Endothelial cell of umbilical vein (primary cell): ENCODE measurements at regions not wholly inside any gene's neighbourhood (a gene's known extent, or its start where the extent isn't known, plus 50 kb on each side); places are given as distances from the start of the nearest gene placed in this dataset.

ENCODE experiments used
- BruUV-seq: library from RNA; stranded (reverse); fragments of 400-500 nt; replicated peaks from 2 replicates; lab custom pipeline; 2021; lab: Mats Ljungman, UMichigan
- CTCF ChIA-PET: fragments of 300-600, 350-600 bp; sonication (Branson Sonifier 250); formaldehyde crosslinking; loops from one replicate; lab custom pipeline; 2021; ENCODE audit warnings: antibody characterized with exemption, inconsistent platforms; lab: Charles Lee
- POLR2A ChIA-PET: fragments of 300-600, 350-600 bp; sonication (Branson Sonifier 250); formaldehyde crosslinking; loops from one replicate; lab custom pipeline; 2021; ENCODE audit warnings: antibody characterized with exemption, inconsistent platforms; lab: Charles Lee
- DNase-seq: peaks from one replicate; pipeline ENCODE4 v3.0.0-alpha.2; 2011; ENCODE audit warnings: low read depth, low spot score
- FAIRE-seq: peaks from 2 replicates; lab custom pipeline; 2011; peaks lifted over from hg19 to GRCh38; lab: Jason Lieb, UNC
- H2AFZ ChIP-seq: 2 replicates; pipeline ENCODE4 v1.6.0; 2012; ENCODE audit warnings: low read depth, low read length, control low read depth, inconsistent platforms
- H3K27ac ChIP-seq: 2 replicates; pipeline ENCODE4 v1.5.1; 2011; ENCODE audit warnings: low read depth, mild to moderate bottlenecking, control low read depth, low read length, moderate library complexity; ENCODE audit not compliant: insufficient read depth
- H3K27me3 ChIP-seq, 2 experiments: 2 replicates each; pipeline versions ENCODE4 v1.6.0 to v1.6.1; 2011; ENCODE audit warnings: low read length in 2 of 2, mixed read lengths in 1 of 2; ENCODE audit not compliant: control insufficient read depth in 2 of 2, insufficient read depth in 2 of 2
- H3K36me3 ChIP-seq, 2 experiments: 2 replicates in 1 of 2; 3 replicates in 1 of 2; pipeline ENCODE4 v1.5.1; 2011; ENCODE audit warnings: low read length in 2 of 2, mild to moderate bottlenecking in 1 of 2, moderate library complexity in 1 of 2; ENCODE audit not compliant: control insufficient read depth in 2 of 2, insufficient read depth in 2 of 2; ENCODE audit errors: extremely low read depth in 1 of 2
- H3K4me1 ChIP-seq: 3 replicates; pipeline ENCODE4 v1.5.1; 2011; ENCODE audit warnings: mild to moderate bottlenecking, low read length; ENCODE audit not compliant: control insufficient read depth, insufficient read depth; ENCODE audit errors: extremely low read depth
- H3K4me2 ChIP-seq: 2 replicates; pipeline ENCODE4 v1.6.1; 2011; ENCODE audit warnings: low read length, control low read depth, mixed read lengths; ENCODE audit not compliant: insufficient read depth
- H3K4me3 ChIP-seq, 3 experiments: fragments of 200-600 bp in 1 of 3; sonication (generic), shearing (Covaris generic) in 1 of 3; replicated peaks in 1 of 3; 2 replicates each; pipeline ENCODE4 v1.5.1; 2011 to 2016; ENCODE audit warnings: control low read depth in 3 of 3, low read length in 3 of 3, mild to moderate bottlenecking in 2 of 3, inconsistent platforms in 1 of 3, low read depth in 1 of 3, moderate library complexity in 1 of 3; ENCODE audit not compliant: insufficient read depth in 1 of 3
- H3K79me2 ChIP-seq: 2 replicates; pipeline ENCODE4 v1.6.0; 2012; ENCODE audit warnings: low read length, inconsistent platforms; ENCODE audit not compliant: control insufficient read depth, insufficient read depth
- H3K9ac ChIP-seq: replicated peaks from 2 replicates; pipeline ENCODE3; 2011; ENCODE audit warnings: low read length, control low read depth; ENCODE audit not compliant: insufficient read depth; ENCODE audit errors: extremely low read depth
- H3K9me1 ChIP-seq: replicated peaks from 3 replicates; pipeline ENCODE4 v1.6.0; 2011; ENCODE audit warnings: mild to moderate bottlenecking, low read length; ENCODE audit not compliant: control insufficient read depth, insufficient read depth; ENCODE audit errors: extremely low read depth
- H3K9me3 ChIP-seq: replicated peaks from 2 replicates; pipeline ENCODE4 v1.5.1; 2012; ENCODE audit warnings: low read length, inconsistent platforms; ENCODE audit not compliant: control insufficient read depth, insufficient read depth
- H4K20me1 ChIP-seq: replicated peaks from 2 replicates; pipeline ENCODE3; 2011; ENCODE audit warnings: mild to moderate bottlenecking, low read length; ENCODE audit not compliant: control insufficient read depth, insufficient read depth; ENCODE audit errors: extremely low read depth
- CTCF ChIP-seq, 2 donors: IDR thresholded peaks; 1 replicate in 1 of 2; 2 replicates in 1 of 2; pipeline ENCODE4 v1.5.1; 2011; ENCODE audit warnings: low read length in 2 of 2, mild to moderate bottlenecking in 2 of 2, moderate library complexity in 2 of 2, control low read depth in 1 of 2, inconsistent platforms in 1 of 2, low read depth in 1 of 2; ENCODE audit not compliant: insufficient read depth in 1 of 2; ENCODE audit errors: extremely low read depth in 1 of 2
- EZH2 ChIP-seq: IDR thresholded peaks from 2 replicates; pipeline ENCODE4 v1.6.1; 2012; ENCODE audit warnings: borderline replicate concordance, low read depth, mild to moderate bottlenecking, moderate library complexity, low read length, inconsistent platforms; ENCODE audit not compliant: severe bottlenecking
- FOS ChIP-seq: IDR thresholded peaks from 2 replicates; pipeline ENCODE4 v1.6.1; 2011; ENCODE audit warnings: mild to moderate bottlenecking, low read length, moderate library complexity, borderline replicate concordance; ENCODE audit not compliant: insufficient read depth
- GATA2 ChIP-seq: IDR thresholded peaks from 2 replicates; pipeline ENCODE4 v1.7.0; 2011; ENCODE audit warnings: low read depth, mild to moderate bottlenecking, moderate library complexity, mixed read lengths, low read length; ENCODE audit not compliant: insufficient read length, insufficient read depth
- JUN ChIP-seq: IDR thresholded peaks from 2 replicates; pipeline ENCODE4 v1.6.1; 2011; ENCODE audit warnings: borderline replicate concordance, low read depth; ENCODE audit not compliant: insufficient read length, insufficient read depth
- MYC ChIP-seq: IDR thresholded peaks from one replicate; pipeline ENCODE4 v1.6.1; 2011; ENCODE audit warnings: mild to moderate bottlenecking, low read depth, low read length
- POLR2A ChIP-seq: IDR thresholded peaks from 2 replicates; pipeline ENCODE4 v1.6.1; 2012; ENCODE audit warnings: low read depth, mild to moderate bottlenecking, control low read depth, low read length
- POLR2AphosphoS5 ChIP-seq: IDR thresholded peaks from 2 replicates; pipeline ENCODE4 v1.6.1; 2012; ENCODE audit warnings: low read depth, mild to moderate bottlenecking, control low read depth, low read length, moderate library complexity; ENCODE audit not compliant: insufficient read depth
- dilution Hi-C: fragments of 300-500 bp; cut with MboI; formaldehyde crosslinking; loops from one replicate; pipeline ENCODE4 v1.15.0; 2019; ENCODE audit warnings: low sequenced_read_pairs; ENCODE audit not compliant: extremely low pct_ligation_motif_present
- intact Hi-C: fragments of 100-400 bp; cut with micrococcal nuclease; formaldehyde crosslinking; loops from one replicate; pipeline ENCODE4 v1.10.0; 2022
- TF ChIP-seq, protein P1 (sequence below): IDR thresholded peaks from 2 replicates; pipeline ENCODE4 v1.6.1; 2011; ENCODE audit not compliant: insufficient read depth, insufficient read length

- no TSS peak for BruUV-seq
- POLR2A ChIA-PET: no interaction called here
- DNase-seq: no peak
- CTCF ChIA-PET: no interaction called here
- no peak overlapping the region for H3K9ac ChIP-seq
- H3K27me3 ChIP-seq: peaks cover 0 to 6% of the 10 kb centered on the region in 2 experiments
- dilution Hi-C loops: no loop called here
- intact Hi-C loops: no loop called here
- no peak overlapping the region for H3K27ac ChIP-seq
- no peaks in the 10 kb centered on the region for H3K9me1 ChIP-seq
- no peaks in the 10 kb centered on the region for H3K4me1 ChIP-seq
- H3K4me3 ChIP-seq: no peak overlapping the region
- H4K20me1 ChIP-seq: no peaks in the 10 kb centered on the region
- H3K9me3 ChIP-seq: no peaks in the 10 kb centered on the region
- no peaks in the 10 kb centered on the region for H3K79me2 ChIP-seq
- no peak for TF ChIP-seq POLR2AphosphoS5
- TF ChIP-seq EZH2: no peak
- TF ChIP-seq FOS: no peak
- TF ChIP-seq, protein P1, sequence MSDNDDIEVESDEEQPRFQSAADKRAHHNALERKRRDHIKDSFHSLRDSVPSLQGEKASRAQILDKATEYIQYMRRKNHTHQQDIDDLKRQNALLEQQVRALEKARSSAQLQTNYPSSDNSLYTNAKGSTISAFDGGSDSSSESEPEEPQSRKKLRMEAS: no peak
- no peak for TF ChIP-seq MYC
- TF ChIP-seq GATA2: no peak
- H3K36me3 ChIP-seq: no peaks in the 10 kb centered on the region
- H3K4me2 ChIP-seq: no peak overlapping the region
- H2AFZ ChIP-seq: no peak overlapping the region
- FAIRE-seq: no peak
Observed at GRCh38 chr1:199657449-199657848, 370.1 kb upstream of the NR5A2 start.

DNA sequence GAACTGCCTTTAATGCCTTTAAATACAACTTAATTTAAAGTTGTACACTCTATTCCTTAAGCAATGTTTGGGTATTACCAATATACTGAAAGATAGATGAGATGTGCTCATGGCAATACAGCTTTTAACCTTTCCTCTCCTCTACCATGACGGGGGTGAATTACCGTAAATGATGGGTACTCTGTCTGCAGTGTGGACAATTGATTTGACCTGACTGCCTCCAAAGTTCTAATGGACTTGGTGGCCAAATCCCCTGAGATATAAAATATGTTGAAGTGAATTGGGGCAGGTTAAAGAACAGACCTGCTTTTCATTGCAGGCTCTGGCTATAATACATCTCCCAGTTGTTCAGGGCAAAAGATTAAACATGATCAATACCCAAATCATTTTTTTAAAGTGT lies 367.4 kb upstream of the NR5A2 start:
- Histone ChIP-seq H3K9ac (no peak overlapping the region), H3K79me2 (no peaks in the 10 kb centered on the region), H2AFZ (no peak overlapping the region), H3K36me3 (no peaks in the 10 kb centered on the region), H3K4me1 (no peaks in the 10 kb centered on the region), H3K27me3 (peaks cover 0 to 6% of the 10 kb centered on the region in 2 experiments), H3K9me1 (no peaks in the 10 kb centered on the region), H3K9me3 (no peaks in the 10 kb centered on the region), H3K27ac (no peak overlapping the region), H3K4me3 (no peak overlapping the region), H3K4me2 (no peak overlapping the region), H4K20me1 (no peaks in the 10 kb centered on the region)
- ChIA-PET CTCF (no interaction called here), POLR2A (no interaction called here)
- TF ChIP-seq EZH2: no peak
- no peak for TF ChIP-seq CTCF (IDR thresholded peaks at IDR 0.05; ENCODE audit: extremely low read depth in 1 of 2, insufficient read depth in 1 of 2, low read depth in 1 of 2, low read length in 2 of 2)
- no peak for TF ChIP-seq POLR2AphosphoS5
- no peak for TF ChIP-seq FOS
- TF ChIP-seq, protein P1: no peak
- TF ChIP-seq GATA2: no peak
- TF ChIP-seq POLR2A: no peak
- no peak for TF ChIP-seq JUN
- TF ChIP-seq MYC: no peak
- no TSS peak for BruUV-seq
- DNase-seq: no peak
- no peak for FAIRE-seq
- intact Hi-C loops: no loop called here
- dilution Hi-C loops: no loop called here
